Right lobe of liver (tissue), 6 donors: ENCODE measurements at regions not wholly inside any gene's neighbourhood (a gene's known extent, or its start where the extent isn't known, plus 50 kb on each side); places are given as distances from the start of the nearest gene placed in this dataset.

Source experiments
- ATAC-seq, 4 donors: fragments of 200-7000 bp; cut with Tn5 transposase; one replicate each; pipeline ENCODE4 v1.9.1; 2020; ENCODE audit warnings: mild to moderate bottlenecking in 4 of 4, moderate library complexity in 4 of 4
- DNase-seq, 3 donors: peaks; one replicate each; pipeline ENCODE4 v3.0.0-alpha.2; 2020
- H3K27ac ChIP-seq, 3 donors: fragments of 200-600 bp; one replicate each; pipeline ENCODE4 v1.8.0; 2022
- H3K27me3 ChIP-seq, 2 donors: fragments of 200-600 bp; one replicate each; pipeline ENCODE4 v1.8.0; 2022
- H3K36me3 ChIP-seq, 4 donors: fragments of 200-600 bp; sonication (generic) in 1 of 4; one replicate each; pipeline versions ENCODE4 v1.5.1 to v1.8.0; 2017 to 2022; ENCODE audit warnings: control low read depth in 1 of 4
- H3K4me1 ChIP-seq, 4 donors: fragments of 200-600 bp; sonication (generic) in 1 of 4; one replicate each; pipeline versions ENCODE4 v1.5.1 to v1.8.0; 2017 to 2022; ENCODE audit warnings: control low read depth in 1 of 4
- H3K4me3 ChIP-seq, 3 donors: fragments of 200-600 bp; one replicate each; pipeline ENCODE4 v1.8.0; 2022
- H3K9me3 ChIP-seq, 4 donors: fragments of 200-600 bp; sonication (generic) in 1 of 4; one replicate each; pipeline versions ENCODE4 v1.5.1 to v1.8.0; 2017 to 2022; ENCODE audit warnings: control low read depth in 1 of 4
- CTCF ChIP-seq, 4 donors: fragments of 200-600 bp in 3 of 4; fragments of 450-650 bp in 1 of 4; IDR thresholded peaks; one replicate each; pipeline versions ENCODE4 v1.5.1 to v1.8.0; 2016 to 2022; ENCODE audit warnings: antibody characterized with exemption in 4 of 4, mild to moderate bottlenecking in 2 of 4
- POLR2A ChIP-seq: fragments of 450-650 bp; IDR thresholded peaks from one replicate; pipeline ENCODE4 v1.6.1; 2017; ENCODE audit warnings: antibody characterized with exemption, mild to moderate bottlenecking
- WGBS: methylation state at CpG from one replicate; pipeline ENCODE4 v1.1.6; 2018; ENCODE audit warnings: low coverage, low lambda C conversion rate; ENCODE audit not compliant: insufficient coverage; ENCODE audit errors: missing lambda C conversion rate; 5-methylcytosine and 5-hydroxymethylcytosine counted together
- intact Hi-C, 2 donors: fragments of 100-400 bp; cut with DNase I; formaldehyde crosslinking; loops; one replicate each; pipeline versions ENCODE4 v1.11.2 to v1.14.1; 2022
- donor health status: DM: no; HTN: yes; CAD: no.
- donor health status: DM: no; HTN: no; CAD: no.
- donor health status: DM: no; HTN: no; CAD: no.
- donor health status: DM: no; HTN: yes; CAD: no.
- donor health status: DM: no; HTN: yes; CAD: no.

GRCh38 chr6:145045582-145045981, 689.7 kb downstream of the EPM2A start:
- no peaks in the 10 kb centered on the region for H3K9me3 ChIP-seq
- TF ChIP-seq CTCF (IDR thresholded peaks at IDR 0.05) (no peak), POLR2A (no peak)
- intact Hi-C loops: no loop called here
- ATAC-seq: no peak
- no peak overlapping the region for H3K4me3 ChIP-seq
- H3K27me3 ChIP-seq: no peaks in the 10 kb centered on the region
- no peak for DNase-seq
- H3K4me1 ChIP-seq: peaks cover 0 to 8% (median 0%) of the 10 kb centered on the region in 4 donors
- H3K36me3 ChIP-seq: no peaks in the 10 kb centered on the region
- no peak overlapping the region for H3K27ac ChIP-seq

GRCh38 chr6:145047891-145048290, 687.4 kb downstream of the EPM2A start:
- ATAC-seq: no peak
- H3K27ac ChIP-seq: no peak overlapping the region
- H3K27me3 ChIP-seq: no peaks in the 10 kb centered on the region
- H3K4me1 ChIP-seq: peaks cover 0 to 16% (median 0%) of the 10 kb centered on the region in 4 donors
- H3K36me3 ChIP-seq: no peaks in the 10 kb centered on the region
- DNase-seq: no peak
- 43% methylated on average over 4 of the region's 4 CpGs for WGBS
- no peaks in the 10 kb centered on the region for H3K9me3 ChIP-seq
- intact Hi-C loops: no loop called here
- H3K4me3 ChIP-seq: no peak overlapping the region
- TF ChIP-seq POLR2A (no peak), CTCF (IDR thresholded peaks at IDR 0.05) (no peak)

- Histone ChIP-seq H3K9me3 (no peaks in the 10 kb centered on the region), H3K4me1 (peaks cover 0 to 24% (median 5%) of the 10 kb centered on the region in 4 donors), H3K27ac (no peak overlapping the region), H3K27me3 (no peaks in the 10 kb centered on the region), H3K36me3 (no peaks in the 10 kb centered on the region), H3K4me3 (no peak overlapping the region)
- DNase-seq (no peak), ATAC-seq (peak in 3 of 4 donors; percentile 35 to 58 (median 53))
- TF ChIP-seq POLR2A (no peak), CTCF (IDR thresholded peaks at IDR 0.05) (no peak)
- intact Hi-C loops: no loop called here
- WGBS: 55% methylated on average over 2 of the region's 2 CpGs
Observed at GRCh38 chr6:145051661-145052060, 683.7 kb downstream of the EPM2A start.

- no peak overlapping the region for H3K4me3 ChIP-seq
- DNase-seq: peak in 1 of 3 donors; percentile 54
- H3K36me3 ChIP-seq: no peaks in the 10 kb centered on the region
- peak overlapping the region in 1 of 3 donors; percentile 21 for H3K27ac ChIP-seq
- TF ChIP-seq CTCF (IDR thresholded peaks at IDR 0.05) (no peak), POLR2A (no peak)
- H3K4me1 ChIP-seq: peaks cover 0 to 24% (median 5%) of the 10 kb centered on the region in 4 donors
- peak; percentile 63 to 86 (median 85) for ATAC-seq
- no peaks in the 10 kb centered on the region for H3K9me3 ChIP-seq
- no peaks in the 10 kb centered on the region for H3K27me3 ChIP-seq
- intact Hi-C loops: no loop called here
- 17% methylated on average over 1 of the region's 1 CpG for WGBS
Observed at GRCh38 chr6:145055567-145055966, 679.8 kb downstream of the EPM2A start.

- Histone ChIP-seq H3K9me3 (no peaks in the 10 kb centered on the region), H3K4me3 (no peak overlapping the region), H3K4me1 (peaks cover 0 to 10% (median 5%) of the 10 kb centered on the region in 4 donors), H3K36me3 (no peaks in the 10 kb centered on the region), H3K27ac (no peak overlapping the region), H3K27me3 (no peaks in the 10 kb centered on the region)
- 60% methylated on average over 1 of the region's 1 CpG for WGBS
- ATAC-seq (no peak), DNase-seq (no peak)
- intact Hi-C loops: no loop called here
- TF ChIP-seq CTCF (IDR thresholded peaks at IDR 0.05) (no peak), POLR2A (no peak)
Observed at GRCh38 chr6:145060714-145061113, 674.6 kb downstream of the EPM2A start.
